OCI-LY1 (cell line): ENCODE measurements at regions not wholly inside any gene's neighbourhood (a gene's known extent, or its start where the extent isn't known, plus 50 kb on each side); places are given as distances from the start of the nearest gene placed in this dataset.

ENCODE experiments used
- H2AFZ ChIP-seq: fragments of 200-600 bp; sonication (generic), shearing (Covaris generic); 2 replicates; pipeline ENCODE4 v1.6.0; 2014; ENCODE audit warnings: antibody characterized with exemption, mild to moderate bottlenecking, low read length
- H3F3A ChIP-seq: fragments of 200-600 bp; sonication (generic), shearing (Covaris generic); 2 replicates; pipeline ENCODE4 v1.6.0; 2014; ENCODE audit warnings: mild to moderate bottlenecking, antibody characterized with exemption, low read length, moderate library complexity; ENCODE audit not compliant: insufficient read depth
- H3K27ac ChIP-seq: fragments of 200-600 bp; sonication (generic); 2 replicates; pipeline ENCODE4 v1.5.1; 2014; ENCODE audit warnings: low read length, mixed run types, mild to moderate bottlenecking, low read depth; ENCODE audit not compliant: poor library complexity, severe bottlenecking
- H3K27me3 ChIP-seq: fragments of 200-600 bp; sonication (generic); 2 replicates; pipeline ENCODE4 v1.6.0; 2014; ENCODE audit warnings: antibody characterized with exemption, mild to moderate bottlenecking, low read length, moderate library complexity; ENCODE audit not compliant: insufficient read depth
- H3K36me3 ChIP-seq: fragments of 200-600 bp; sonication (generic); 2 replicates; pipeline ENCODE4 v1.6.1; 2014; ENCODE audit warnings: mild to moderate bottlenecking, antibody characterized with exemption, low read length, moderate library complexity, mixed read lengths; ENCODE audit not compliant: insufficient read depth
- H3K4me1 ChIP-seq: fragments of 200-600 bp; sonication (generic); 2 replicates; pipeline ENCODE4 v1.5.1; 2014; ENCODE audit warnings: mild to moderate bottlenecking, low read length, moderate library complexity; ENCODE audit not compliant: insufficient read depth, severe bottlenecking
- H3K4me2 ChIP-seq: fragments of 200-600 bp; sonication (generic), shearing (Covaris generic); 2 replicates; pipeline ENCODE4 v1.6.1; 2014; ENCODE audit warnings: low read length
- H3K4me3 ChIP-seq: fragments of 200-600 bp; sonication (generic); 2 replicates; pipeline ENCODE4 v1.5.1; 2014; ENCODE audit warnings: low read length, low read depth, mild to moderate bottlenecking, mixed read lengths; ENCODE audit not compliant: poor library complexity, severe bottlenecking
- H3K79me2 ChIP-seq: fragments of 200-600 bp; shearing (Covaris generic); 2 replicates; pipeline ENCODE4 v1.6.1; 2016; ENCODE audit warnings: mixed run types, low read length, mixed read lengths; ENCODE audit not compliant: insufficient read depth
- H3K9ac ChIP-seq: fragments of 200-600 bp; sonication (generic), shearing (Covaris generic); 2 replicates; pipeline ENCODE4 v1.6.1; 2014; ENCODE audit warnings: mild to moderate bottlenecking, low read length, mixed read lengths
- H3K9me2 ChIP-seq: fragments of 200-600 bp; sonication (generic), shearing (Covaris generic); 2 replicates; pipeline ENCODE4 v1.6.1; 2014; ENCODE audit warnings: low read depth, mild to moderate bottlenecking, low read length, mixed read lengths
- H3K9me3 ChIP-seq: fragments of 200-600 bp; shearing (Covaris generic); 2 replicates; pipeline ENCODE4 v1.6.1; 2014; ENCODE audit warnings: low read length, mixed read lengths
- H4K20me1 ChIP-seq: fragments of 200-600 bp; sonication (generic), shearing (Covaris generic); 2 replicates; pipeline ENCODE4 v1.6.0; 2016; ENCODE audit warnings: mild to moderate bottlenecking, low read length; ENCODE audit not compliant: insufficient read depth
- EZH2 ChIP-seq: fragments of 200-600 bp; sonication (generic), shearing (Covaris generic); IDR thresholded peaks from 2 replicates; pipeline ENCODE4 v1.8.0; 2017; ENCODE audit warnings: borderline replicate concordance, mixed run types, mild to moderate bottlenecking, antibody characterized with exemption, low read length, moderate library complexity, mixed read lengths
- TF ChIP-seq, protein P1 (sequence below): fragments of 200-600 bp; sonication (generic), shearing (Covaris generic); IDR thresholded peaks from 2 replicates; pipeline ENCODE4 v1.5.1; 2017; ENCODE audit warnings: mild to moderate bottlenecking, antibody characterized with exemption, low read length, moderate library complexity, mixed read lengths

- Histone ChIP-seq H3K27ac (no peak overlapping the region), H3K9ac (no peak overlapping the region), H4K20me1 (no peaks in the 10 kb centered on the region), H3K79me2 (no peaks in the 10 kb centered on the region), H3K4me2 (no peak overlapping the region), H3K4me1 (no peaks in the 10 kb centered on the region), H3K27me3 (no peaks in the 10 kb centered on the region), H3K4me3 (no peak overlapping the region), H3K9me2 (no peaks in the 10 kb centered on the region), H2AFZ (no peak overlapping the region), H3K36me3 (no peaks in the 10 kb centered on the region), H3K9me3 (no peaks in the 10 kb centered on the region), H3F3A (no peaks in the 10 kb centered on the region)
- no peak for TF ChIP-seq EZH2
- TF ChIP-seq, protein P1, sequence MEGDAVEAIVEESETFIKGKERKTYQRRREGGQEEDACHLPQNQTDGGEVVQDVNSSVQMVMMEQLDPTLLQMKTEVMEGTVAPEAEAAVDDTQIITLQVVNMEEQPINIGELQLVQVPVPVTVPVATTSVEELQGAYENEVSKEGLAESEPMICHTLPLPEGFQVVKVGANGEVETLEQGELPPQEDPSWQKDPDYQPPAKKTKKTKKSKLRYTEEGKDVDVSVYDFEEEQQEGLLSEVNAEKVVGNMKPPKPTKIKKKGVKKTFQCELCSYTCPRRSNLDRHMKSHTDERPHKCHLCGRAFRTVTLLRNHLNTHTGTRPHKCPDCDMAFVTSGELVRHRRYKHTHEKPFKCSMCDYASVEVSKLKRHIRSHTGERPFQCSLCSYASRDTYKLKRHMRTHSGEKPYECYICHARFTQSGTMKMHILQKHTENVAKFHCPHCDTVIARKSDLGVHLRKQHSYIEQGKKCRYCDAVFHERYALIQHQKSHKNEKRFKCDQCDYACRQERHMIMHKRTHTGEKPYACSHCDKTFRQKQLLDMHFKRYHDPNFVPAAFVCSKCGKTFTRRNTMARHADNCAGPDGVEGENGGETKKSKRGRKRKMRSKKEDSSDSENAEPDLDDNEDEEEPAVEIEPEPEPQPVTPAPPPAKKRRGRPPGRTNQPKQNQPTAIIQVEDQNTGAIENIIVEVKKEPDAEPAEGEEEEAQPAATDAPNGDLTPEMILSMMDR = no peak
Measured at GRCh38 chr10:29843143-29843542, 208.4 kb upstream of the SVIL start.

GRCh38 chr10:29841724-29842649 is 207.2 kb upstream of the SVIL start:
- TF ChIP-seq EZH2 = no peak
- TF ChIP-seq, protein P1 = no peak
- Histone ChIP-seq H3K4me2 (no peak overlapping the region), H2AFZ (no peak overlapping the region), H3K4me1 (no peaks in the 10 kb centered on the region), H3K4me3 (no peak overlapping the region), H3K9ac (no peak overlapping the region), H3K36me3 (no peaks in the 10 kb centered on the region), H3K9me3 (no peaks in the 10 kb centered on the region), H4K20me1 (no peaks in the 10 kb centered on the region), H3K79me2 (no peaks in the 10 kb centered on the region), H3F3A (no peaks in the 10 kb centered on the region), H3K27me3 (no peaks in the 10 kb centered on the region), H3K9me2 (no peaks in the 10 kb centered on the region), H3K27ac (no peak overlapping the region)

GRCh38 chr10:29840516-29841276 is 205.9 kb upstream of the SVIL start:
- Histone ChIP-seq H3K27ac (no peak overlapping the region), H3K4me3 (no peak overlapping the region), H3K4me2 (no peak overlapping the region)

More at GRCh38 chr10:29840516-29841276, 205.9 kb upstream of the SVIL start:
- no peaks in the 10 kb centered on the region for H3K36me3 ChIP-seq
- no peaks in the 10 kb centered on the region for H3K9me3 ChIP-seq
- TF ChIP-seq, protein P1 = no peak
- no peak for TF ChIP-seq EZH2
- H2AFZ ChIP-seq = no peak overlapping the region
- no peaks in the 10 kb centered on the region for H3K9me2 ChIP-seq
- no peaks in the 10 kb centered on the region for H3K4me1 ChIP-seq
- no peaks in the 10 kb centered on the region for H3K79me2 ChIP-seq
- H3K27me3 ChIP-seq = no peaks in the 10 kb centered on the region
- H4K20me1 ChIP-seq = no peaks in the 10 kb centered on the region
- H3F3A ChIP-seq = no peaks in the 10 kb centered on the region
- H3K9ac ChIP-seq = no peak overlapping the region
